Activated CD8-positive, alpha-beta memory T cell treated with anti-CD3 and anti-CD28 coated beads, Interleukin-2, amount 50 U/mL, for 4 hours (primary cell): ENCODE measurements at regions not wholly inside any gene's neighbourhood (a gene's known extent, or its start where the extent isn't known, plus 50 kb on each side); places are given as distances from the start of the nearest gene placed in this dataset.
"Not testable (repeated sequence)": the region's sequence is repeated elsewhere in the genome, so short reads cannot be mapped to it uniquely, and the experiment has no call there.

Experiments used
- DNase-seq: peaks from one replicate; pipeline ENCODE4 v3.0.0-alpha.2; 2020

GRCh38 chr6:26720663-26721218, 61.2 kb upstream of the ZNF322 start:
- DNase-seq: not testable (repeated sequence)

DNA sequence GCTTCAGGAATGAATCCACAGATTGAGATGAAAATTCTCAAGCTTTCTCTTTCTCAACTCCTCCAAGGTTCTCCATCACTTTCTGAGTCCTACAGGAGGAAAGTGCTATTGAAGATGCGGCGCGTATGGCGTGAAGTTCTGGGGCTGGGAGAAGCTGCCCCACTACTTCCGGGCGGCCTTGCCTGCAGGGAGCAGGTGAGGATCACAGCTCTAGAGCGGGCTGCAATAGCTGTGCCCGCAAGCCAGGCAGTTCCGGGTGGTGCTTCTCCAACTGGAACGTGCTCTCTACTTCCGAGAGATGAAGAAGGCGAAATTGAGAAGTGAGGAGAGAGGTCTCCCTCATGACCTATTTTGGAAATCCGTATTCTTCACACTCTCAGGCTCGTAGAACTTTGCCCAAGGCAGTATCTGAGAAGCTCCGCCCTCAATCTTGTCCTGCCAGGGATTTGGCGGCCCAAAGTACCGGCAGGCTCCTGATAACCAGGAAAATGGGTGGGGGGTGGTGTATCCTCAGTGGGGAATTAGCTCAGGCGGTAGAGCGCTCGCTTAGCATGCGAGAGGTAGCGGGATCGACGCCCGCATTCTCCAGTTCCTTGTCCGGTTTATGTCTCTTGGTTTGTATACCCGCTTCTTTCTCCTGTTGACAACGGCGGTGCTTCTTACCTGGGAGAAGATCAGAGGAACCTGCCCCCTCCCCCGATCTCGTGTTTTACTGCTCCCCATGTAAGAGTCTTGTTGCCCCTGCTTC, 70.6 kb upstream of the ZNF322 start:
- not testable (repeated sequence) for DNase-seq

GRCh38 chr6:26734776-26735472, 75.4 kb upstream of the ZNF322 start:
- DNase-seq: not testable (repeated sequence)

DNA sequence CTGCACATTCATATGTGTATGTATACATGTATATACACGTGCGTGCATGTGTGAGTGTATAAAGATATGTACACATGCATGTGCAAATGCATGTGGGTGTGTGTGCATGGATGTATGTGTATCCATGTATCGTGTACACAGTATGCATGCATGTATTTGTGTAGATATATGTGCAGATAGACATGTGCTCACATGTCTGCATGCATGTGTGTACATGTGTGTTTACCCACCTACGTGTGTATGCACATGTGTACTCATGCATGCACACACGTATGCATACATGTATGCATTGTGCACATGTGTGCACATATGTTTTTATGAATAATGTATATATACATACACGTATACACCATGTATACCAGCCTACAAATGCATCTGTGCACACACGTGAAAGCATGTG, 80.3 kb upstream of the ZNF322 start:
- DNase-seq: no peak

- DNase-seq: no peak
Measured at GRCh38 chr6:26743157-26743821, 83.7 kb upstream of the ZNF322 start.

DNA sequence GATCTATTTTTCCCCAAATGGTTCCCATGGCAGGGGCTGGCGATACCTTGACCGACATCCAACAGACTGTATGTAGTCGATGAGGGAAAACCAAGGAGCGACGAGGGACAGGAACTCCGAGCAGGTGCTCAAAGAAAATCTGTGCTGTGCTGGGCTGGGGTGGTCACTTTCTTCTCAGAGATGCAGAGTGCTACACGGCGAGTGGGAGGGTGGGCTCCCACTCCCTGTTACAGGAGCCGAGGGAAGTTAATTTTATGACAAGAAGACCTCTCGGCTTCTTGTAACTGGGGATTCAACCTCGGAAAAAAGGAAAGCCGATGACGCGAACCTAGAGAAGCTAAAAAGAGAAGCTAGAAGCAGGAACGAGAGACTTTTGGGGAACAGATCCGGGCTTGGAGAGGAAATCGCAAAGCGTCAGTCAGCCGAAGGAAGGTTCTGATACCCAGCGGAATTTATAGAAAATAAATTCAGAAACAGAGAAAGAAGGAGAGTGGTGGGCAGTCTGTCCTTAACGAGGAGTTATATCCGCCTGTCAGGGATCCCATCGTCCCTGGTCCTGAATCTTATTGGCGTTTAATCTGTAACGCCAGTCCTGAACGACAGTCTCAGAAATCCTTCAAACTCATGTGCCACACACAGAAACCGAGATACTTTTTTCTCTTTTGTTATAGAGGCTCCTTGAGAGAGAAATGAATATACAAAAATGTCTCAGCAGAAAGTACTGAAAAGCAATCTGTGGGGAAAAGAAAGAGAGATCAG, 84.6 kb upstream of the ZNF322 start:
- no peak for DNase-seq

- DNase-seq: not testable (repeated sequence)
Measured at GRCh38 chr6:26744837-26745282, 85.3 kb upstream of the ZNF322 start.

DNA sequence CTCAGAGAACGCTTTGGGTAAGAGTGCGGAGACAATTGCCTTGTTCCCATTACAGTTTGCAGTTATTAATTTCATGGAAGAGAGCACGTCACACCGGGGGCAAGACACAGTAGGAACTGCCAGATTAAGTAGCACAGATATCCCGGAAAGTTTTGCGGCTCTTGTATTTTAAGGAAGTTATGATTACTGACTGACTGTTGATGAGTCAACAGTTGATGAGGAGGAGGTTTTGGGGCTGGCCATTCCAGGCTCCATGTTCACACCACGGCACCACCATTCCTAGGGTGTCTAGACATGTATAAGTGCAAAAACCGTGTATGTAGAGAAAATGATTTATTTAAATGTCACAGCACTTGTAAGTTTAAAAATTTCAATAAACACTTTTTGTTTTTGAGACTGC, 86.4 kb upstream of the ZNF322 start:
- DNase-seq: not testable (repeated sequence)

DNA sequence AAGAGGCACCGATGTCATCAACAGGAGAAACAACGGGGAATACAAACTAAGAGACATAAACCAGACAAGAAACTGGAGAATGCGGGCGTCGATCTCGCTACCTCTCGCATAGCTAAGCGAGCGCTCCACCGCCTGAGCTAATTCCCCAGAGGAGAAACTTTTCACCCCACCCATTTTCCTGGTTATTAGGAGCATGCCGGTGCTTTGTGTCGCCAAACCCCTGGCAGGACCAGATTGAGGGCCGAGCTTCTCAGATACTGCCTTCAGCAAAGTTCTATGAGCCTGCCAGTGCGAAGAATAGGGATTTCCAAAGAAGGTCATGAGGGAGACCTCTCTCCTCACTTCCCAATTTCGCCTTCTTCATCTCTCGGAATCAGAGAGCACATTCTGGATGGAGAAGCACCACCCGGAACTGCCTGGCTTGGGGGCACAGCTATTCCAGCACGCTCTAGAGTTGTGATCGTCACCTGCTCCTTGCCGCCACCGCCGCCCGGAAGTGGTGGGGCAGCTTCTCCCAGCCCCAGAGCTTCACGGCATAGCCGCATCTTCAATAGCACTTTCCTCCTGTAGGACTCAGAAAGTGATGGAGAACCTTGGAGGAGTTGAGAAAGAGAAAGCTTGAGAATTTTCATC, 89.7 kb upstream of the ZNF322 start:
- DNase-seq: not testable (repeated sequence)

GRCh38 chr6:26749759-26750126, 90.2 kb upstream of the ZNF322 start:
- DNase-seq: not testable (repeated sequence)

GRCh38 chr6:26754212-26754611, 94.7 kb upstream of the ZNF322 start:
- no peak for DNase-seq

DNA sequence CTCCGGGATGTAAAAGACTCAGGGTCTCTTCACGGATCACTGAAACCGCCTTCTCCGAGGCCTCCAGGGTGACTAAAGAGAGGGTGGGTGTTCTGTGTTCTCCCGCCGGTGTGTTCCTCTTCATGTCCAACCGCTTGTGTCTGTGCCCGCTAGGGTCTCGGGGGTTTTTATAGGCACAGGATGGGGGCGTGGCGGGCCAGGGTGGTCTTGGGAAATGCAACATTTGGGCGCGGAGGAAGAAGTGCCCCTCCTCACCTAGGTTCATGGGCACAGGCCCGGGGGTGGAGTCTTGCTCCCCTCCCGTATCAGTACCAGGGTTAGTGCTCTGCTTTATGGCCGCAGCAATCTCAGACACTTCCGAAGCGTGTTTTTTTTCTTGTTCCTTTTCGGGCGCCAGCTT, 95.3 kb upstream of the ZNF322 start:
- not testable (repeated sequence) for DNase-seq

DNA sequence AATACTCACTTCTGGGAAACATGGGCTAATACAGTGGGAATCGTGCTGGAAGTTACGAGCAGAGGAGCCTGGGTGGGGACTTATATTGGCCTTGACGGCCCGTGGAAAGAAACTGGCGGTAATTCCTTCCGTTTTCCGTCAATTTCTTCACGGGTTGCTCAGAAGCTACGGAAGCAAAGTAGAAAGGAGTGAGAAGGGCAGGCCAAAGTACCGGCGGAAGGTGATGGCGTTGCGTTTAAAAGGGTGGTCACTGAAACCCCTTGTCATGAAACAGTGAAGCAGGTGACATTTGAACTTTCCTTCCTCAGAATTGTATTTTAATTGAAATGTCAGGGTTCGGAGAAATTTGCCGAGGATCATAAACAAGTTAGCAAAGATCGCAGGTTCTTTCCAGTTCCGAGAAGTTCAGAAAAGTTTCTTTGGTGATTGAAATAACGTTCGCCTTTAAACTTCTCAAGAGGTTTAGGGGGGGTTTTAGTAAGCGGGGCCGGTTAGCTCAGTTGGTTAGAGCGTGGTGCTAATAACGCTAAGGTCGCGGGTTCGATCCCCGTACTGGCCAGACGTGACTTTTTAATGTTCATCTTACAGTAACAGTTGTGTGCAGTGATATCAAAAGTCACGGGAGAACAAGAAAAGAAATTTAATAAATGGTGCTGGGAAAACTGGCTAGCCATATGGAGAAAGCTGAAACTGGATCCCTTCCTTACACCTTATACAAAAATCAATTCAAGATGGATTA, 96.7 kb upstream of the ZNF322 start:
- not testable (repeated sequence) for DNase-seq

GRCh38 chr6:26766203-26766902, 106.8 kb upstream of the ZNF322 start:
- DNase-seq: not testable (repeated sequence)

DNA sequence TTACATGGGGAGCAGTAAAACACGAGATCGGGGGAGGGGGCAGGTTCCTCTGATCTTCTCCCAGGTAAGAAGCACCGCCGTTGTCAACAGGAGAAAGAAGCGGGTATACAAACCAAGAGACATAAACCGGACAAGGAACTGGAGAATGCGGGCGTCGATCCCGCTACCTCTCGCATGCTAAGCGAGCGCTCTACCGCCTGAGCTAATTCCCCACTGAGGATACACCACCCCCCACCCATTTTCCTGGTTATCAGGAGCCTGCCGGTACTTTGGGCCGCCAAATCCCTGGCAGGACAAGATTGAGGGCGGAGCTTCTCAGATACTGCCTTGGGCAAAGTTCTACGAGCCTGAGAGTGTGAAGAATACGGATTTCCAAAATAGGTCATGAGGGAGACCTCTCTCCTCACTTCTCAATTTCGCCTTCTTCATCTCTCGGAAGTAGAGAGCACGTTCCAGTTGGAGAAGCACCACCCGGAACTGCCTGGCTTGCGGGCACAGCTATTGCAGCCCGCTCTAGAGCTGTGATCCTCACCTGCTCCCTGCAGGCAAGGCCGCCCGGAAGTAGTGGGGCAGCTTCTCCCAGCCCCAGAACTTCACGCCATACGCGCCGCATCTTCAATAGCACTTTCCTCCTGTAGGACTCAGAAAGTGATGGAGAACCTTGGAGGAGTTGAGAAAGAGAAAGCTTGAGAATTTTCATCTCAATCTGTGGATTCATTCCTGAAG, 111.6 kb upstream of the ZNF322 start:
- not testable (repeated sequence) for DNase-seq

- DNase-seq: not testable (repeated sequence)
Measured at GRCh38 chr6:26773414-26773813, 113.9 kb upstream of the ZNF322 start.

DNA sequence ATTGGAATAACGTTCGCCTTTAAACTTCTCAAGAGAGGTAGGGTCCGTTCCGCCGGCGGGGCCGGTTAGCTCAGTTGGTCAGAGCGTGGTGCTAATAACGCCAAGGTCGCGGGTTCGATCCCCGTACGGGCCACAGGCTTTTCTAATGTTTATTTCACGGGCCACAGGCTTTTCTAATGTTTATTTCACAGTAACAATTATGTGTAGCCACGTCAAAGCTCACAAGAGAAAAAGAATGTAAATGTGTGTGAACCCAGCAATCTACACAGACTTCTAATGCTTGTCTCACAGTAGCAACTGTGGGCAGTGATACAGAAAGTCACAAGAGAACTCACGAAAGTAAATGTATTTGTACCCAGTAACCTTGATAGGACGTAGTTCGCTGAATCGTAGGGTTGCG, 121.0 kb upstream of the ZNF322 start:
- not testable (repeated sequence) for DNase-seq

DNA sequence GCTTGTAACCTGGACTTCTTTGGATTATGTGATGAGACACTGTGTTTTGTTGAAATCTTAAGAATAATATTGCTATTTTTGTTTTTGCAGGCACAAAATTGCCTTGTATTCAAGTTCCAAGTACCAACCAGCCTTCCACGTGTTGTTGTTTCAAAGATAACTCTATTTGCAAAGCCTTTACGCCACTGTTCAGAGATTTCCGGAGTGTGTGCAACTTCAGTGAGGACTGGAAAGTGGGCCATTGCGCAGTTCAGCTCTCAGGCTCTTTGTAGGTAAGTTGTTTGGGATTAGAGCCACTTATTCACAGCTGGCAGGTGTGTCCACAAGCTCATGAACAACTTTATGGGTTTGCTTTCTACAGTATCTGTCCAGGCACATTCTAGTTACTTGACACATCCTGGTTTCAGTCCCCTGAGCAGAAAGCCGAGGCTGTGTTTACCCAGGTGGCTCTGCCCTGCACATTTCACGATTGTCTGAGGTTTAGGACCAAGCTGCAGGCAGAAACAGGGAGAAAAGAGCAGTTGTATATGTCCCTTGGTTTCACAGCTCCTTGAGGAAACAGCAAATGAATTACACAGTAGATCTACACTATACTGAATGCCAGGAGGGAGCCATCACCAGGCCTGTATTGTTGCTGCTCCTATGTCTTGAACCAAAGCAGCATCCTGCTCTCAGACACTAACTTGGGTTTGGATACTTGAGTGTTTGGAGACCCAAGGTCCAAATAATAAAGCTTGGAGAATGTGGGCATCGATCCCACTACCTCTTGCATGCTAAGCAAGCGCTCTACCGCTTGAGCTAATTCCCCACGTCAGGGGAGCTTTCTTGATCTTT, 136.1 kb upstream of the ZNF322 start:
- DNase-seq: not testable (repeated sequence)
